SK-N-SH (cell line): ENCODE measurements at regions not wholly inside any gene's neighbourhood (a gene's known extent, or its start where the extent isn't known, plus 50 kb on each side); places are given as distances from the start of the nearest gene placed in this dataset.

Experiments used
- CTCF ChIA-PET: fragments of 300-600, 350-600 bp; formaldehyde crosslinking; extraction: SDS; loops from one replicate; lab custom pipeline; 2021; lab: Yijun Ruan, JAX
- POLR2A ChIA-PET: fragments of 350-600 bp; sonication (Branson Sonifier 250); formaldehyde crosslinking; extraction: SDS; loops from one replicate; lab custom pipeline; 2020; ENCODE audit warnings: antibody characterized with exemption, inconsistent platforms; lab: Yijun Ruan, JAX
- DNase-seq: peaks from one replicate; pipeline ENCODE4 v3.0.0; 2012
- H2AFZ ChIP-seq: fragments of 200-600 bp; sonication (generic); 2 replicates; pipeline ENCODE4 v1.8.1; 2016; ENCODE audit warnings: antibody characterized with exemption, mild to moderate bottlenecking, low read depth
- H3F3A ChIP-seq: fragments of 200-600 bp; sonication (generic); replicated peaks from 2 replicates; pipeline ENCODE3; 2016; ENCODE audit warnings: antibody characterized with exemption, mild to moderate bottlenecking; ENCODE audit not compliant: insufficient read depth
- H3K27ac ChIP-seq, 2 experiments: fragments of 200-500 bp in 1 of 2; fragments of 200-600 bp in 1 of 2; sonication (Bioruptor generic) in 1 of 2; sonication (generic), shearing (Covaris generic) in 1 of 2; 2 replicates each; pipeline versions ENCODE4 v1.5.1 to v1.6.1; 2014 to 2016; ENCODE audit warnings: low read depth in 2 of 2, inconsistent platforms in 1 of 2, low read length in 1 of 2, mild to moderate bottlenecking in 1 of 2, mixed read lengths in 1 of 2
- H3K27me3 ChIP-seq: fragments of 200-600 bp; sonication (generic), shearing (Covaris generic); 2 replicates; pipeline ENCODE4 v1.6.1; 2016; ENCODE audit warnings: mixed run types; ENCODE audit not compliant: insufficient read depth
- H3K36me3 ChIP-seq, 2 experiments: fragments of 200-500 bp in 1 of 2; fragments of 200-600 bp in 1 of 2; sonication (Bioruptor generic) in 1 of 2; sonication (generic) in 1 of 2; replicated peaks in 1 of 2; 2 replicates each; pipeline versions ENCODE3 to v1.5.1; 2014 to 2016; ENCODE audit warnings: low read length in 1 of 2, mild to moderate bottlenecking in 1 of 2; ENCODE audit not compliant: insufficient read depth in 2 of 2, control insufficient read depth in 1 of 2
- H3K4me1 ChIP-seq, 2 experiments: fragments of 200-500 bp in 1 of 2; fragments of 200-600 bp in 1 of 2; sonication (Bioruptor generic) in 1 of 2; sonication (generic), shearing (Covaris generic) in 1 of 2; 2 replicates each; pipeline versions ENCODE4 v1.5.1 to v1.6.1; 2014 to 2016; ENCODE audit warnings: low read depth in 1 of 2, low read length in 1 of 2, mixed run types in 1 of 2; ENCODE audit not compliant: insufficient read depth in 2 of 2, control insufficient read depth in 1 of 2
- H3K4me2 ChIP-seq: fragments of 200-600 bp; sonication (generic), shearing (Covaris generic); 2 replicates; pipeline ENCODE4 v1.6.1; 2017; ENCODE audit warnings: mixed run types
- H3K4me3 ChIP-seq, 2 experiments: fragments of 200-500 bp in 1 of 2; fragments of 200-600 bp in 1 of 2; sonication (Bioruptor generic) in 1 of 2; sonication (generic), shearing (Covaris generic) in 1 of 2; 2 replicates each; pipeline versions ENCODE4 v1.5.1 to v1.8.1; 2014 to 2016; ENCODE audit warnings: low read depth in 2 of 2, inconsistent platforms in 1 of 2, low read length in 1 of 2, mild to moderate bottlenecking in 1 of 2, mixed read lengths in 1 of 2, moderate library complexity in 1 of 2
- H3K79me2 ChIP-seq: fragments of 200-600 bp; sonication (generic); 2 replicates; pipeline ENCODE4 v1.8.1; 2017; ENCODE audit warnings: mild to moderate bottlenecking; ENCODE audit not compliant: insufficient read depth
- H3K9ac ChIP-seq: fragments of 200-600 bp; sonication (generic); 2 replicates; pipeline ENCODE4 v1.6.1; 2017; ENCODE audit warnings: mixed run types
- H3K9me2 ChIP-seq: fragments of 200-600 bp; sonication (generic); 2 replicates; pipeline ENCODE4 v1.6.1; 2017; ENCODE audit warnings: mixed run types
- H3K9me3 ChIP-seq: fragments of 200-600 bp; sonication (generic); 2 replicates; pipeline ENCODE4 v1.6.1; 2017; ENCODE audit warnings: mixed run types, mild to moderate bottlenecking, moderate library complexity
- H4K20me1 ChIP-seq: fragments of 200-600 bp; sonication (generic); 2 replicates; pipeline ENCODE4 v1.6.1; 2017; ENCODE audit warnings: mild to moderate bottlenecking, mixed run types; ENCODE audit not compliant: insufficient read depth
- CHD2 ChIP-seq: fragments of 150-350 bp; IDR thresholded peaks from 2 replicates; pipeline ENCODE4 v1.6.1; 2018; ENCODE audit warnings: low read length; ENCODE audit not compliant: partially characterized antibody
- FOSL2 ChIP-seq: IDR thresholded peaks from 2 replicates; pipeline ENCODE4 v1.4.0; 2012; ENCODE audit warnings: low read depth, mild to moderate bottlenecking, moderate library complexity, borderline replicate concordance
- FOXM1 ChIP-seq: IDR thresholded peaks from 2 replicates; pipeline ENCODE4 v1.4.0; 2012; ENCODE audit warnings: low read depth, mild to moderate bottlenecking
- GATA2 ChIP-seq: sonication (generic); formaldehyde crosslinking; IDR thresholded peaks from 2 replicates; pipeline ENCODE4 v1.5.0; 2020; ENCODE audit warnings: mild to moderate bottlenecking, missing genetic modification reagents
- MAX ChIP-seq: IDR thresholded peaks from 2 replicates; pipeline ENCODE4 v1.4.0; 2012; ENCODE audit warnings: low read depth
- MEF2A ChIP-seq: IDR thresholded peaks from 2 replicates; pipeline ENCODE4 v1.4.0; 2012; ENCODE audit warnings: low read depth, borderline replicate concordance
- MXI1 ChIP-seq: IDR thresholded peaks from 2 replicates; pipeline ENCODE4 v1.6.1; 2012; ENCODE audit warnings: mild to moderate bottlenecking, low read depth, low read length, improper control_type of control experiment
- NFIC ChIP-seq: IDR thresholded peaks from 2 replicates; pipeline ENCODE4 v1.4.0; 2012; ENCODE audit warnings: borderline replicate concordance
- NRF1 ChIP-seq: IDR thresholded peaks from 2 replicates; pipeline ENCODE4 v1.6.1; 2012; ENCODE audit warnings: low read depth, mild to moderate bottlenecking, low read length
- PBX3 ChIP-seq: IDR thresholded peaks from 2 replicates; pipeline ENCODE4; 2012
- POLR2AphosphoS5 ChIP-seq: IDR thresholded peaks from 2 replicates; pipeline ENCODE4 v1.6.1; 2012; ENCODE audit warnings: low read depth, low read length
- RCOR1 ChIP-seq: fragments of 150-350 bp; IDR thresholded peaks from 2 replicates; pipeline ENCODE4 v1.6.1; 2017; ENCODE audit warnings: antibody characterized with exemption, low read length
- RFX5 ChIP-seq: IDR thresholded peaks from 2 replicates; pipeline ENCODE4 v1.6.1; 2012; ENCODE audit warnings: mild to moderate bottlenecking, improper control_type of control experiment, low read length
- SIN3A ChIP-seq: IDR thresholded peaks from 2 replicates; pipeline ENCODE4 v1.6.1; 2012; ENCODE audit warnings: low read depth, mild to moderate bottlenecking, low read length, moderate library complexity, borderline replicate concordance
- SMC3 ChIP-seq: IDR thresholded peaks from 2 replicates; pipeline ENCODE4 v1.6.1; 2012; ENCODE audit warnings: low read depth, low read length, improper control_type of control experiment
- TAF1 ChIP-seq: IDR thresholded peaks from 2 replicates; pipeline ENCODE4 v1.6.1; 2012; ENCODE audit warnings: low read depth, mild to moderate bottlenecking, low read length, moderate library complexity, borderline replicate concordance
- TEAD4 ChIP-seq: IDR thresholded peaks from 2 replicates; pipeline ENCODE4 v1.4.0; 2012; ENCODE audit warnings: mild to moderate bottlenecking, borderline replicate concordance; ENCODE audit not compliant: insufficient read depth
- WGBS: methylation state at CpG from one replicate; pipeline ENCODE4 v1.1.6; 2017; ENCODE audit warnings: low lambda C conversion rate; 5-methylcytosine and 5-hydroxymethylcytosine counted together
- TF ChIP-seq, protein P1 (sequence below): fragments of 150-350 bp; IDR thresholded peaks from 2 replicates; pipeline ENCODE4 v1.6.1; 2016; ENCODE audit warnings: mild to moderate bottlenecking, low read depth, low read length
- TF ChIP-seq, protein P2 (sequence below): IDR thresholded peaks from 2 replicates; pipeline ENCODE4 v1.4.0; 2012; ENCODE audit warnings: low read depth, borderline replicate concordance

GRCh38 chr2:84083984-84084383 lies 375.1 kb downstream of the SUCLG1 start:
- Histone ChIP-seq H4K20me1 (no peaks in the 10 kb centered on the region), H3K4me2 (no peak overlapping the region), H3K27me3 (no peaks in the 10 kb centered on the region)
- 0% methylated on average over 1 of the region's 1 CpG for WGBS
- POLR2A ChIA-PET = no interaction called here
- TF ChIP-seq NRF1 (no peak), SIN3A (no peak), MAX (no peak)
- TF ChIP-seq, protein P1, sequence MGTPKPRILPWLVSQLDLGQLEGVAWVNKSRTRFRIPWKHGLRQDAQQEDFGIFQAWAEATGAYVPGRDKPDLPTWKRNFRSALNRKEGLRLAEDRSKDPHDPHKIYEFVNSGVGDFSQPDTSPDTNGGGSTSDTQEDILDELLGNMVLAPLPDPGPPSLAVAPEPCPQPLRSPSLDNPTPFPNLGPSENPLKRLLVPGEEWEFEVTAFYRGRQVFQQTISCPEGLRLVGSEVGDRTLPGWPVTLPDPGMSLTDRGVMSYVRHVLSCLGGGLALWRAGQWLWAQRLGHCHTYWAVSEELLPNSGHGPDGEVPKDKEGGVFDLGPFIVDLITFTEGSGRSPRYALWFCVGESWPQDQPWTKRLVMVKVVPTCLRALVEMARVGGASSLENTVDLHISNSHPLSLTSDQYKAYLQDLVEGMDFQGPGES = no peak
- TF ChIP-seq, all 33 proteins: peak for 0
- no peaks in the 10 kb centered on the region for H3K36me3 ChIP-seq
- no peaks in the 10 kb centered on the region for H3F3A ChIP-seq
- H3K27ac ChIP-seq = no peak overlapping the region
- H3K79me2 ChIP-seq = no peaks in the 10 kb centered on the region
- H3K9ac ChIP-seq = no peak overlapping the region
- no peaks in the 10 kb centered on the region for H3K9me2 ChIP-seq
- H2AFZ ChIP-seq = no peak overlapping the region
- no peak for DNase-seq
- H3K4me3 ChIP-seq = no peak overlapping the region
- no peaks in the 10 kb centered on the region for H3K9me3 ChIP-seq
- CTCF ChIA-PET = no interaction called here
- no peaks in the 10 kb centered on the region for H3K4me1 ChIP-seq

DNA sequence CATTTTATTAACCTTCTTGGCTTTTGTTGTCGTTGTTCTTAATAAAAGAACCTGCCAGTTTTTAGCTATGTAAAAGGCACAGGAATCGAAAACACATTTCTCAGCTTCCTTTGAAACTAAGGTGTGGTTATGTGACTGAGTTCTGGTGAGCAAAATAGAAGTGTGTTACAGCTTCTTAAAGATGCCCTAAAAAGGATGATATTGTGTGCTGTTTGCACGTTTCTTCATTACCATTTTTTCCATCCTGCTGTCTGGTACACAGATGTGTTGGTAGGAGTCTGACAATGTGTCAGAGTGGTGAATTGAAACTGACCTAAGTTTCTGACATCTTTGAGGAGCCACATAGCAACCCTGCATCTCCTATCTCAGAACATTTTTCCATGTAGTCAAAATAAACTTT lies 380.6 kb downstream of the SUCLG1 start:
- Histone ChIP-seq H3K4me3 (no peak overlapping the region), H3K9me2 (no peaks in the 10 kb centered on the region), H3K36me3 (no peaks in the 10 kb centered on the region), H3K27me3 (no peaks in the 10 kb centered on the region), H3K79me2 (no peaks in the 10 kb centered on the region), H3K27ac (no peak overlapping the region), H3F3A (no peaks in the 10 kb centered on the region), H3K9me3 (no peaks in the 10 kb centered on the region), H2AFZ (no peak overlapping the region), H4K20me1 (no peaks in the 10 kb centered on the region), H3K4me2 (no peak overlapping the region), H3K9ac (no peak overlapping the region), H3K4me1 (no peaks in the 10 kb centered on the region)
- WGBS = 2% methylated on average over 3 of the region's 3 CpGs
- TF ChIP-seq TAF1 (no peak), SMC3 (no peak), TEAD4 (no peak), FOSL2 (no peak), RFX5 (no peak), SIN3A (no peak), POLR2AphosphoS5 (no peak), FOXM1 (no peak), PBX3 (no peak), MXI1 (no peak), NFIC (no peak), CHD2 (no peak), RCOR1 (no peak), MEF2A (no peak), GATA2 (CRISPR knock-in tag) (no peak)
- TF ChIP-seq, protein P2, sequence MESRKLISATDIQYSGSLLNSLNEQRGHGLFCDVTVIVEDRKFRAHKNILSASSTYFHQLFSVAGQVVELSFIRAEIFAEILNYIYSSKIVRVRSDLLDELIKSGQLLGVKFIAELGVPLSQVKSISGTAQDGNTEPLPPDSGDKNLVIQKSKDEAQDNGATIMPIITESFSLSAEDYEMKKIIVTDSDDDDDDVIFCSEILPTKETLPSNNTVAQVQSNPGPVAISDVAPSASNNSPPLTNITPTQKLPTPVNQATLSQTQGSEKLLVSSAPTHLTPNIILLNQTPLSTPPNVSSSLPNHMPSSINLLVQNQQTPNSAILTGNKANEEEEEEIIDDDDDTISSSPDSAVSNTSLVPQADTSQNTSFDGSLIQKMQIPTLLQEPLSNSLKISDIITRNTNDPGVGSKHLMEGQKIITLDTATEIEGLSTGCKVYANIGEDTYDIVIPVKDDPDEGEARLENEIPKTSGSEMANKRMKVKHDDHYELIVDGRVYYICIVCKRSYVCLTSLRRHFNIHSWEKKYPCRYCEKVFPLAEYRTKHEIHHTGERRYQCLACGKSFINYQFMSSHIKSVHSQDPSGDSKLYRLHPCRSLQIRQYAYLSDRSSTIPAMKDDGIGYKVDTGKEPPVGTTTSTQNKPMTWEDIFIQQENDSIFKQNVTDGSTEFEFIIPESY = no peak
- no peak for DNase-seq
- POLR2A ChIA-PET = no interaction called here
- CTCF ChIA-PET = interaction anchor here (1.1 to 1.7 kb wide), 4 partner anchors 13 to 133 kb away, joined by 3 to 5 read pairs (median 4); no protein-coding TSS in a partner anchor
